BJ (cell line): ENCODE measurements at regions not wholly inside any gene's neighbourhood (a gene's known extent, or its start where the extent isn't known, plus 50 kb on each side); places are given as distances from the start of the nearest gene placed in this dataset.

ENCODE experiments used
- CTCF ChIA-PET: fragments of 350-600 bp; formaldehyde crosslinking; extraction: SDS; loops from one replicate; lab custom pipeline; 2021; ENCODE audit warnings: antibody characterized with exemption, inconsistent platforms; lab: Yijun Ruan, JAX
- POLR2A ChIA-PET: fragments of 300-600 bp; sonication (Branson Sonifier 250); formaldehyde crosslinking; extraction: SDS; loops from one replicate; lab custom pipeline; 2021; ENCODE audit warnings: antibody characterized with exemption; lab: Charles Lee
- DNase-seq: peaks from one replicate; pipeline ENCODE4 v3.0.0-alpha.2; 2011; ENCODE audit warnings: low read depth
- H3K27me3 ChIP-seq: 2 replicates; pipeline ENCODE4 v1.6.0; 2011; ENCODE audit warnings: low read length; ENCODE audit not compliant: control insufficient read depth, insufficient read depth
- H3K36me3 ChIP-seq: 2 replicates; pipeline ENCODE4 v1.5.1; 2011; ENCODE audit warnings: low read length; ENCODE audit not compliant: control insufficient read depth, insufficient read depth
- H3K4me3 ChIP-seq: 2 replicates; pipeline ENCODE4 v1.5.1; 2011; ENCODE audit warnings: low read depth, mild to moderate bottlenecking, control low read depth, low read length
- TF ChIP-seq, protein P1 (sequence below): IDR thresholded peaks from 2 replicates; pipeline ENCODE4 v1.5.1; 2011; ENCODE audit warnings: low read depth, mild to moderate bottlenecking, control low read depth, inconsistent platforms, low read length, moderate library complexity; ENCODE audit not compliant: insufficient read depth

DNA sequence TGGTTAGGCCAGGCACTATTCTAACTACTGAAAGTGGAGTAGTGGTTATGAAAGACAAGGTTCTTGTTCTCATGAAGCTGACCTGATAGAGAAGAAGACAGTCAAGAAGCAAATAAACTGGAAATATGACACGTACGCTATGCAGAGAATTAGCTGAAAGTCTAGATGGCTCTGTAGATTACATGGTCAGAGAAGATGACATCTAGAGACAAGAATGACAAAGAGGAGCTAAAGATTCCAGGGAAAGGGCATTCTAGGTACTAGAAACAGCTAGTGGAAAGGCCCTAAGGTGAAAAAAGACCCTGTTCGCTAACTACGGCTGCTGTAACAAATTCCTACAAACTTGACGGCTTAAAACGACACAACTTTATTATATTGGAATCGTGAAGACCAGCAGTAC lies 68.0 kb upstream of the NRIP1 start:
- TF ChIP-seq, protein P1, sequence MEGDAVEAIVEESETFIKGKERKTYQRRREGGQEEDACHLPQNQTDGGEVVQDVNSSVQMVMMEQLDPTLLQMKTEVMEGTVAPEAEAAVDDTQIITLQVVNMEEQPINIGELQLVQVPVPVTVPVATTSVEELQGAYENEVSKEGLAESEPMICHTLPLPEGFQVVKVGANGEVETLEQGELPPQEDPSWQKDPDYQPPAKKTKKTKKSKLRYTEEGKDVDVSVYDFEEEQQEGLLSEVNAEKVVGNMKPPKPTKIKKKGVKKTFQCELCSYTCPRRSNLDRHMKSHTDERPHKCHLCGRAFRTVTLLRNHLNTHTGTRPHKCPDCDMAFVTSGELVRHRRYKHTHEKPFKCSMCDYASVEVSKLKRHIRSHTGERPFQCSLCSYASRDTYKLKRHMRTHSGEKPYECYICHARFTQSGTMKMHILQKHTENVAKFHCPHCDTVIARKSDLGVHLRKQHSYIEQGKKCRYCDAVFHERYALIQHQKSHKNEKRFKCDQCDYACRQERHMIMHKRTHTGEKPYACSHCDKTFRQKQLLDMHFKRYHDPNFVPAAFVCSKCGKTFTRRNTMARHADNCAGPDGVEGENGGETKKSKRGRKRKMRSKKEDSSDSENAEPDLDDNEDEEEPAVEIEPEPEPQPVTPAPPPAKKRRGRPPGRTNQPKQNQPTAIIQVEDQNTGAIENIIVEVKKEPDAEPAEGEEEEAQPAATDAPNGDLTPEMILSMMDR: no peak
- H3K4me3 ChIP-seq: no peak overlapping the region
- no peak for DNase-seq
- ChIA-PET CTCF (interaction anchor here (0.6 kb wide), 1 partner anchor 42 kb away, joined by 3 read pairs; no protein-coding TSS in a partner anchor), POLR2A (no interaction called here)
- H3K36me3 ChIP-seq: no peaks in the 10 kb centered on the region
- no peaks in the 10 kb centered on the region; the same call in 1 of the 2 replicates for H3K27me3 ChIP-seq

- H3K36me3 ChIP-seq: no peaks in the 10 kb centered on the region
- ChIA-PET POLR2A (no interaction called here), CTCF (interaction anchor here (0.8 kb wide), 1 partner anchor 17 kb away, joined by 3 read pairs; no protein-coding TSS in a partner anchor)
- no peak for DNase-seq
- H3K4me3 ChIP-seq: no peak overlapping the region
- TF ChIP-seq, protein P1: no peak
- no peaks in the 10 kb centered on the region; the same call in 1 of the 2 replicates for H3K27me3 ChIP-seq
Observed at GRCh38 chr21:15134701-15135470, 70.1 kb upstream of the NRIP1 start.

DNA sequence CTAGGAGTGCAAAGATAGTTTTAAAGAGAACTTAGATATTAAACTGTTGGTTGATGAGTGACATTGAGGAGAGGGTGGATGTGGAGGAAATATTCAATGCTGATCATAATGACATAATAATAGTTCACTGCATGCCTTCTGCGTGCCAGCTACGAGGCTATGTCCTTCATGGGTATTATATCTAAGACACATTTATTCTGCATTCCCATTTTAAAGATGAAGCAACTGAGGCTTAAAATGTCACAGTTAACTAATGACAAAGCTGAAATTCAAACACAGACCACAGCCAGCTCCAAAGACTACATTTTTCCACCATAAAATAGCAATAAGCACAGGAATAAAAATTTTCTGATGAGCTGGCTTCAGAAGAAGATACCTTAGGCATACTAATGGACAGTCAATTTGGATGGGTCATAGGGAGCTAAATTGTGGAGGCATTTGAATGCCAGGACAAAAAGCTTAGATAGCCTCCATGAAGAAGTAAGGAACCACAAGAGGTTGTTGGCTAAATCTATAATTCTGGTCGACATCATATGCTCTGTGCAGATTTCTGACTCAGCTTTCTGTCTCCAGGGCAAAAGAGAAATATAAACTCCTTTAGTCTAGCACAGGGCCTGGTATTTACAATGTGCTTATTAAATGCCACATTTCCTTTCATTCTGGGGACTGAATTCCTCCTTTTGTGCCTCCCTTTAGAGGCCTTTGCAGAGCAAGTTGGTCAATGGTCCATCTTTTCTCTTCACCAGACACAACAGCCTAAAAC lies 71.2 kb upstream of the NRIP1 start:
- no peak for DNase-seq
- CTCF ChIA-PET: no interaction called here
- TF ChIP-seq, protein P1: no peak

DNA sequence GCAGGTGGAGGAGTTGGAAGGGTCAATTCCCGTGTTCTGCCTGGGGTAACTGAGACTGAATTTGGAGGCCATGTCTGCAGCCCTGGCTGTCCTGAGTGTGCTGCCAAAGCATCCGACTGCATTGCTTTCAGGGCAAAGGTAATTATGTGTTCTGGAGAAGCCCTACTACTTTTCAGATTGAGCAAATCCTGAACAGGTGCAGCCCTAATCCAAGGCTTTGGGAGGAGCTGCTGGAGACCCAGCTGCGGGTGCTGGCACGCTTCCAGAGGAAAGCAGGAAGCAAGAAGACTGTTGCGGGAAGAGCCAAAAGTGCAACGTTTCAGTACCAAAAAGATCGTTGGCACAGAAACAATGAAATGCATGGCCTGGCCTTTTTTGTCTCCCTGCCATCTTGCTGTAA lies 73.7 kb upstream of the NRIP1 start:
- POLR2A ChIA-PET: no interaction called here
- no peaks in the 10 kb centered on the region; the same call in 1 of the 2 replicates for H3K27me3 ChIP-seq
- no peaks in the 10 kb centered on the region for H3K36me3 ChIP-seq
- TF ChIP-seq, protein P1: no peak
- no peak for DNase-seq
- no peak overlapping the region for H3K4me3 ChIP-seq
- CTCF ChIA-PET: no interaction called here

More for the DNA sequence above, 71.2 kb upstream of the NRIP1 start:
- Histone ChIP-seq H3K36me3 (no peaks in the 10 kb centered on the region), H3K27me3 (no peaks in the 10 kb centered on the region; the same call in 1 of the 2 replicates), H3K4me3 (no peak overlapping the region)
- POLR2A ChIA-PET: no interaction called here

DNA sequence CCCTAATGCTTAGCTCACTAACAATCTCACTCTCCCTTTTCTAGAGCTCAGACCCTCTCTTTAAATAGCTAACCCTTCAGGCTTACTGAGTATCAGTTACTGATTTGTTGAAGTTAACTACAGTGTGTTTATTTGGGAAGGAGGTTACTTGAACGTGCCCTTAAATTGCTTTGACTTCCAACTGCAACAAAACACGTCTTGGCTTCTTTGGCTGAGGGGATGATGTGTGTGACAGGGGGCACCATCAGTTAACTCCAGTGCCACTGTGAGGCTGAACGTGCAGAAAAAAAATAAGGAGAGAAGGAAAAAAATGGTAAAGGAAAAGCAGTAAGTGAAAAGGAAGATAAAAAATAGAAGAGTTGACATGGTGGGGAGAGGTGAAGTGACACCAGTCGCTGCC lies 75.1 kb upstream of the NRIP1 start:
- CTCF ChIA-PET: no interaction called here
- Histone ChIP-seq H3K4me3 (no peak overlapping the region), H3K36me3 (no peaks in the 10 kb centered on the region), H3K27me3 (no peaks in the 10 kb centered on the region; the same call in 1 of the 2 replicates)
- POLR2A ChIA-PET: no interaction called here
- TF ChIP-seq, protein P1: no peak
- DNase-seq: no peak
